ENCODE measurements at regions not wholly inside any gene's neighbourhood (a gene's known extent, or its start where the extent isn't known, plus 50 kb on each side); places are given as distances from the start of the nearest gene placed in this dataset.

- H3K36me3 ChIP-seq (ENCODE audit: control insufficient read depth in 2 of 2, insufficient read depth in 1 of 2, low read length in 2 of 2): no peaks in the 10 kb centered on the region
- H3K9me3 ChIP-seq (ENCODE audit: control insufficient read depth, insufficient read depth, low read depth, low read length): no peaks in the 10 kb centered on the region
- ChIA-PET CTCF (interaction anchor here (0.6 kb wide), 2 partner anchors 263 to 267 kb away, joined by 3 to 4 read pairs; no protein-coding TSS in a partner anchor), POLR2A (no interaction called here)
- H3K4me3 ChIP-seq (ENCODE audit: low read depth, low read length): no peak overlapping the region
- TF ChIP-seq ZNF366 (tag by site-specific recombination; conservative IDR thresholded peaks at IDR 0.05) (no peak), ZNF658 (tag by site-specific recombination; IDR thresholded peaks at IDR 0.05) (no peak), ZNF138 (tag by site-specific recombination; IDR thresholded peaks at IDR 0.05; ENCODE audit: borderline replicate concordance) (no peak), OVOL3 (tag by site-specific recombination; IDR thresholded peaks at IDR 0.05) (no peak), ZNF548 (tag by site-specific recombination; IDR thresholded peaks at IDR 0.05) (no peak), ZNF16 (tag by site-specific recombination; IDR thresholded peaks at IDR 0.05; ENCODE audit: low read depth) (no peak), ZBTB20 (tag by site-specific recombination; IDR thresholded peaks at IDR 0.05) (no peak), GLI2 (tag by site-specific recombination; IDR thresholded peaks at IDR 0.05; ENCODE audit: borderline replicate concordance, low read depth) (no peak), ZNF394 (tag by site-specific recombination; IDR thresholded peaks at IDR 0.05; ENCODE audit: borderline replicate concordance) (no peak), ZNF76 (tag by site-specific recombination; IDR thresholded peaks at IDR 0.05; ENCODE audit: borderline replicate concordance, low read depth) (no peak), ZNF335 (tag by site-specific recombination; conservative IDR thresholded peaks at IDR 0.05) (no peak), ZNF214 (tag by site-specific recombination; IDR thresholded peaks at IDR 0.05; ENCODE audit: borderline replicate concordance) (no peak), ZNF629 (tag by site-specific recombination; IDR thresholded peaks at IDR 0.05) (no peak), ZFP69B (tag by site-specific recombination; IDR thresholded peaks at IDR 0.05) (no peak), ZNF677 (tag by site-specific recombination; IDR thresholded peaks at IDR 0.05) (no peak), ZNF391 (tag by site-specific recombination; IDR thresholded peaks at IDR 0.05; ENCODE audit: borderline replicate concordance, low read depth) (no peak), ZNF529 (tag by site-specific recombination; IDR thresholded peaks at IDR 0.05; ENCODE audit: insufficient replicate concordance) (no peak)
- TF ChIP-seq, protein P1, sequence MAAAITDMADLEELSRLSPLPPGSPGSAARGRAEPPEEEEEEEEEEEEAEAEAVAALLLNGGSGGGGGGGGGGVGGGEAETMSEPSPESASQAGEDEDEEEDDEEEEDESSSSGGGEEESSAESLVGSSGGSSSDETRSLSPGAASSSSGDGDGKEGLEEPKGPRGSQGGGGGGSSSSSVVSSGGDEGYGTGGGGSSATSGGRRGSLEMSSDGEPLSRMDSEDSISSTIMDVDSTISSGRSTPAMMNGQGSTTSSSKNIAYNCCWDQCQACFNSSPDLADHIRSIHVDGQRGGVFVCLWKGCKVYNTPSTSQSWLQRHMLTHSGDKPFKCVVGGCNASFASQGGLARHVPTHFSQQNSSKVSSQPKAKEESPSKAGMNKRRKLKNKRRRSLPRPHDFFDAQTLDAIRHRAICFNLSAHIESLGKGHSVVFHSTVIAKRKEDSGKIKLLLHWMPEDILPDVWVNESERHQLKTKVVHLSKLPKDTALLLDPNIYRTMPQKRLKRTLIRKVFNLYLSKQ (tag by site-specific recombination; IDR thresholded peaks at IDR 0.05; ENCODE audit: borderline replicate concordance): no peak
- TF ChIP-seq, protein P2, sequence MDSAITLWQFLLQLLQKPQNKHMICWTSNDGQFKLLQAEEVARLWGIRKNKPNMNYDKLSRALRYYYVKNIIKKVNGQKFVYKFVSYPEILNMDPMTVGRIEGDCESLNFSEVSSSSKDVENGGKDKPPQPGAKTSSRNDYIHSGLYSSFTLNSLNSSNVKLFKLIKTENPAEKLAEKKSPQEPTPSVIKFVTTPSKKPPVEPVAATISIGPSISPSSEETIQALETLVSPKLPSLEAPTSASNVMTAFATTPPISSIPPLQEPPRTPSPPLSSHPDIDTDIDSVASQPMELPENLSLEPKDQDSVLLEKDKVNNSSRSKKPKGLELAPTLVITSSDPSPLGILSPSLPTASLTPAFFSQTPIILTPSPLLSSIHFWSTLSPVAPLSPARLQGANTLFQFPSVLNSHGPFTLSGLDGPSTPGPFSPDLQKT (IDR thresholded peaks at IDR 0.05; ENCODE audit: borderline replicate concordance, low read depth, low read length): no peak
- TF ChIP-seq, protein P3, sequence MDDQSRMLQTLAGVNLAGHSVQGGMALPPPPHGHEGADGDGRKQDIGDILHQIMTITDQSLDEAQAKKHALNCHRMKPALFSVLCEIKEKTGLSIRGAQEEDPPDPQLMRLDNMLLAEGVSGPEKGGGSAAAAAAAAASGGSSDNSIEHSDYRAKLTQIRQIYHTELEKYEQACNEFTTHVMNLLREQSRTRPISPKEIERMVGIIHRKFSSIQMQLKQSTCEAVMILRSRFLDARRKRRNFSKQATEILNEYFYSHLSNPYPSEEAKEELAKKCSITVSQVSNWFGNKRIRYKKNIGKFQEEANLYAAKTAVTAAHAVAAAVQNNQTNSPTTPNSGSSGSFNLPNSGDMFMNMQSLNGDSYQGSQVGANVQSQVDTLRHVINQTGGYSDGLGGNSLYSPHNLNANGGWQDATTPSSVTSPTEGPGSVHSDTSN (CRISPR knock-in tag; IDR thresholded peaks at IDR 0.05): no peak
- no peaks in the 10 kb centered on the region for H3K4me1 ChIP-seq (ENCODE audit: control insufficient read depth, insufficient read depth, low read length)
- no peak overlapping the region for H3K27ac ChIP-seq (ENCODE audit: extremely low read depth, low read depth, low read length)
Measured at GRCh38 chr2:53475321-53475720, 292.3 kb upstream of the CHAC2 start.

- Histone ChIP-seq H3K9me3 (ENCODE audit: control insufficient read depth, insufficient read depth, low read depth, low read length) (no peaks in the 10 kb centered on the region), H3K27ac (ENCODE audit: extremely low read depth, low read depth, low read length) (no peak overlapping the region), H3K4me3 (ENCODE audit: low read depth, low read length) (no peak overlapping the region), H3K4me1 (ENCODE audit: control insufficient read depth, insufficient read depth, low read length) (no peaks in the 10 kb centered on the region), H3K36me3 (ENCODE audit: control insufficient read depth in 2 of 2, insufficient read depth in 1 of 2, low read length in 2 of 2) (no peaks in the 10 kb centered on the region)
- POLR2A ChIA-PET: no interaction called here
- CTCF ChIA-PET: interaction anchor here (0.6 kb wide), 2 partner anchors 264 to 267 kb away, joined by 3 to 4 read pairs; no protein-coding TSS in a partner anchor
- no peak for TF ChIP-seq ZNF830 (tag by site-specific recombination; IDR thresholded peaks at IDR 0.05; ENCODE audit: low read depth)
- TF ChIP-seq ZNF10 (tag by site-specific recombination; IDR thresholded peaks at IDR 0.05): no peak
- no peak for TF ChIP-seq BCL11A (tag by site-specific recombination; IDR thresholded peaks at IDR 0.05; ENCODE audit: low read depth)
- no peak for TF ChIP-seq ZNF239 (tag by site-specific recombination; IDR thresholded peaks at IDR 0.05)
- TF ChIP-seq ZNF791 (tag by site-specific recombination; IDR thresholded peaks at IDR 0.05): no peak
- no peak for TF ChIP-seq GLIS2 (tag by site-specific recombination; IDR thresholded peaks at IDR 0.05)
- TF ChIP-seq ZNF157 (tag by site-specific recombination; IDR thresholded peaks at IDR 0.05): no peak
- no peak for TF ChIP-seq ZNF16 (tag by site-specific recombination; IDR thresholded peaks at IDR 0.05; ENCODE audit: low read depth)
- no peak for TF ChIP-seq TRIM28 (IDR thresholded peaks at IDR 0.05; ENCODE audit: borderline replicate concordance, low read length)
- no peak for TF ChIP-seq ZNF626 (tag by site-specific recombination; IDR thresholded peaks at IDR 0.05)
- no peak for TF ChIP-seq ZNF521 (tag by site-specific recombination; IDR thresholded peaks at IDR 0.05)
- no peak for TF ChIP-seq ZNF175 (tag by site-specific recombination; IDR thresholded peaks at IDR 0.05)
- TF ChIP-seq ZBTB6 (tag by site-specific recombination; IDR thresholded peaks at IDR 0.05): no peak
- TF ChIP-seq GLI2 (tag by site-specific recombination; IDR thresholded peaks at IDR 0.05; ENCODE audit: borderline replicate concordance, low read depth): no peak
- no peak for TF ChIP-seq ZNF629 (tag by site-specific recombination; IDR thresholded peaks at IDR 0.05)
- no peak for TF ChIP-seq YY2 (tag by site-specific recombination; IDR thresholded peaks at IDR 0.05)
Measured at GRCh38 chr2:53474914-53475313, 292.7 kb upstream of the CHAC2 start.
